CD8-positive, alpha-beta memory T cell (primary cell): ENCODE measurements at regions not wholly inside any gene's neighbourhood (a gene's known extent, or its start where the extent isn't known, plus 50 kb on each side); places are given as distances from the start of the nearest gene placed in this dataset.
"Not testable (repeated sequence)": the region's sequence is repeated elsewhere in the genome, so short reads cannot be mapped to it uniquely, and the experiment has no call there.

Source experiments
- CTCF ChIA-PET: fragments of 350-600 bp; sonication (Branson Sonifier 250); formaldehyde crosslinking; loops from one replicate; lab custom pipeline; 2021; ENCODE audit warnings: antibody characterized with exemption; lab: Charles Lee
- POLR2A ChIA-PET: fragments of 350-600 bp; sonication (Branson Sonifier 250); formaldehyde crosslinking; loops from one replicate; lab custom pipeline; 2021; ENCODE audit warnings: antibody characterized with exemption; lab: Charles Lee
- DNase-seq, 5 donors: peaks; one replicate each; pipeline versions ENCODE4 v3.0.0 to v3.0.0-alpha.2; 2020 to 2022; ENCODE audit warnings: mixed read lengths in 1 of 5
- H3K27ac ChIP-seq: one replicate; pipeline ENCODE4 v1.7.0; 2013; ENCODE audit warnings: low read depth, mild to moderate bottlenecking, low read length, moderate library complexity
- H3K27me3 ChIP-seq: 2 replicates; pipeline ENCODE4 v1.7.0; 2013; ENCODE audit warnings: low read length, mild to moderate bottlenecking; ENCODE audit not compliant: insufficient read depth, poor library complexity, severe bottlenecking
- H3K36me3 ChIP-seq: 2 replicates; pipeline ENCODE4 v1.7.0; 2013; ENCODE audit warnings: mild to moderate bottlenecking, low read length, moderate library complexity; ENCODE audit not compliant: insufficient read depth
- H3K4me1 ChIP-seq: 2 replicates; pipeline ENCODE4 v1.7.0; 2013; ENCODE audit warnings: mild to moderate bottlenecking, low read length, moderate library complexity; ENCODE audit not compliant: insufficient read depth
- H3K4me3 ChIP-seq: 2 replicates; pipeline ENCODE4 v1.7.0; 2013; ENCODE audit warnings: mild to moderate bottlenecking, low read length
- H3K9me3 ChIP-seq: 2 replicates; pipeline ENCODE4 v1.7.0; 2013; ENCODE audit warnings: mild to moderate bottlenecking, low read length
- H3K27ac Mint-ChIP-seq, 8 donors: one replicate each; pipeline ENCODE4 v1.8.0; 2020 to 2021; ENCODE audit warnings: mixed read lengths in 8 of 8, mild to moderate bottlenecking in 6 of 8, inconsistent platforms in 3 of 8, moderate library complexity in 3 of 8
- H3K27me3 Mint-ChIP-seq, 2 donors: one replicate each; pipeline ENCODE4 v1.8.0; 2020 to 2021; ENCODE audit warnings: mixed read lengths in 2 of 2, mild to moderate bottlenecking in 1 of 2, moderate library complexity in 1 of 2
- H3K36me3 Mint-ChIP-seq, 3 donors: one replicate each; pipeline ENCODE4 v1.8.0; 2020 to 2021; ENCODE audit warnings: mixed read lengths in 3 of 3, inconsistent platforms in 1 of 3, mild to moderate bottlenecking in 1 of 3
- H3K4me1 Mint-ChIP-seq, 3 donors: one replicate each; pipeline ENCODE4 v1.8.0; 2020 to 2021; ENCODE audit warnings: mixed read lengths in 3 of 3, inconsistent platforms in 1 of 3, mild to moderate bottlenecking in 1 of 3
- H3K4me3 Mint-ChIP-seq, 7 donors: one replicate each; pipeline ENCODE4 v1.8.0; 2020 to 2021; ENCODE audit warnings: mixed read lengths in 7 of 7, mild to moderate bottlenecking in 6 of 7, moderate library complexity in 4 of 7, inconsistent platforms in 2 of 7
- H3K9me3 Mint-ChIP-seq, 5 donors: one replicate each; pipeline ENCODE4 v1.8.0; 2020 to 2022; ENCODE audit warnings: mixed read lengths in 5 of 5, mild to moderate bottlenecking in 3 of 5, moderate library complexity in 2 of 5, inconsistent platforms in 1 of 5

DNA sequence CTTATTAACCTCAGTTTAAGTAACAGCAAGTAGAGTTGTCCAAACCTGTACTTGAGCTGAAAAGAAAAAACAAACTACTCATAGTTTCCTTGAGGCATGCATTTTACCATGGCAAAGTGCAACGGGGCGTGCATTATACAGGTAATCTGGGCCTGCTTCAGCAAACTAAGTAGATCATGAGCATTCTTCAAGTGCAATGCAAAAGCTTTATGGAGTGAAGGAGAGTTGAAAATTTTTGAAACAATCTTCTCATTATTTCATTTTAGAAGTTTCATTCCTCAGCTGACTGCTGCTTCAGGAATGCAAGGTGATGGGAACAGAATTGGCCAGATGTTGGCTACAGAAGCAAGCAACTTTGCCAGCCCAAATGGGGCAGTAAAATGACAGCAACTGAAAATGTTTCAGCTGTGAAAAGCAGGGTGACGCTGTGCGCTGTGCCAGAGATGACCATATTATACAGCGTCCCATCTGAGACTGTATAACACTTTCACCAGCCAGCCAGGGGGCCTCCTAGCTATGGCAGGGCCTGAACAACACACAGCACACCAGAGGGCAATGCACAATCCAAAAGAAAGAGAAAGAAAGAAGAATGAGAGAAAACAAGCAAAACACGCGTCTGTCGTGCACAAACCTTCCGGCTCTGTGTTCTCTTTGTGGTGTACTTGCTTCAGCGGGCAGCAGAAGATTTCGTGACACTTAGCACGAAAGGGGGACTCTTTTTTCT lies 145.5 kb upstream of the FGF13 start:
- no peaks in the 10 kb centered on the region for H3K36me3 Mint-ChIP-seq
- no peaks in the 10 kb centered on the region for H3K9me3 Mint-ChIP-seq
- no peaks in the 10 kb centered on the region for H3K27me3 ChIP-seq
- H3K27ac Mint-ChIP-seq: no peak overlapping the region
- no peak overlapping the region for H3K4me3 Mint-ChIP-seq
- H3K4me1 ChIP-seq: no peaks in the 10 kb centered on the region
- H3K4me1 Mint-ChIP-seq: no peaks in the 10 kb centered on the region
- H3K27ac ChIP-seq: no peak overlapping the region
- no peak overlapping the region for H3K4me3 ChIP-seq
- no peaks in the 10 kb centered on the region for H3K36me3 ChIP-seq
- ChIA-PET CTCF (no interaction called here), POLR2A (no interaction called here)
- H3K27me3 Mint-ChIP-seq: peaks cover 0 to 2% of the 10 kb centered on the region in 2 donors
- no peaks in the 10 kb centered on the region for H3K9me3 ChIP-seq
- no peak for DNase-seq

DNA sequence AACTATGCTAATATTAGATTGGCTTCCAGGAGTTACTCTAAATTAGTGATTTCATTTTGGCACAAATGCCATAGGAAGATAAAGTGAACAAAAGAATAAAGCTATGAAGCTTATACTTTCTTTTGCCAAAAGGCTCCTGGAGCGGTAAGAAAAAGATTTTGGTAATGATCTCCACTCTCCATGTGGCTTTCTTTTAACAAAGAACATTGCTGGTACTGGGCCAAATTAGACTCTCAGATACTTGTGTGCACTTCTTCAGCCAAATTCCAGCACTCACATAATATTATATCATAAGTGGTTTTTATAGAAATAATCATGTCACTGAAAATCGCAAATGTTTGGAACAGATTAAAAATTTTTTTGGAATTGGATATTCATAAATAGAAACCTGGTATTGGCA lies 142.4 kb upstream of the FGF13 start:
- POLR2A ChIA-PET: no interaction called here
- H3K36me3 ChIP-seq: no peaks in the 10 kb centered on the region
- Mint-ChIP-seq H3K4me3 (no peak overlapping the region), H3K27me3 (peaks cover 0 to 2% of the 10 kb centered on the region in 2 donors), H3K27ac (peak overlapping the region in 1 of 8 donors; percentile 14), H3K9me3 (no peaks in the 10 kb centered on the region), H3K4me1 (no peaks in the 10 kb centered on the region), H3K36me3 (no peaks in the 10 kb centered on the region)
- no peaks in the 10 kb centered on the region for H3K4me1 ChIP-seq
- no peak for DNase-seq
- no peak overlapping the region for H3K4me3 ChIP-seq
- CTCF ChIA-PET: no interaction called here
- H3K9me3 ChIP-seq: no peaks in the 10 kb centered on the region
- H3K27ac ChIP-seq: no peak overlapping the region
- no peaks in the 10 kb centered on the region for H3K27me3 ChIP-seq

- no peak overlapping the region for H3K4me3 Mint-ChIP-seq
- DNase-seq: no peak
- H3K27ac ChIP-seq: no peak overlapping the region
- H3K27ac Mint-ChIP-seq: no peak overlapping the region
- no peaks in the 10 kb centered on the region for H3K36me3 ChIP-seq
- no peaks in the 10 kb centered on the region for H3K36me3 Mint-ChIP-seq
- ChIA-PET CTCF (no interaction called here), POLR2A (no interaction called here)
- H3K4me3 ChIP-seq: no peak overlapping the region
- no peaks in the 10 kb centered on the region for H3K27me3 ChIP-seq
- no peaks in the 10 kb centered on the region for H3K9me3 Mint-ChIP-seq
- no peaks in the 10 kb centered on the region for H3K4me1 Mint-ChIP-seq
- no peaks in the 10 kb centered on the region for H3K4me1 ChIP-seq
- H3K9me3 ChIP-seq: no peaks in the 10 kb centered on the region
- H3K27me3 Mint-ChIP-seq: no peaks in the 10 kb centered on the region
These were observed 138.0 kb upstream of the FGF13 start for GRCh38 chrX:138849521-138849920.

GRCh38 chrX:138847930-138848329 lies 136.4 kb upstream of the FGF13 start:
- Histone ChIP-seq H3K36me3 (no peaks in the 10 kb centered on the region), H3K27me3 (no peaks in the 10 kb centered on the region), H3K27ac (no peak overlapping the region), H3K9me3 (no peaks in the 10 kb centered on the region), H3K4me3 (no peak overlapping the region), H3K4me1 (no peaks in the 10 kb centered on the region)
- H3K27ac Mint-ChIP-seq: no peak overlapping the region
- no peaks in the 10 kb centered on the region for H3K9me3 Mint-ChIP-seq
- H3K36me3 Mint-ChIP-seq: no peaks in the 10 kb centered on the region
- no peaks in the 10 kb centered on the region for H3K27me3 Mint-ChIP-seq
- POLR2A ChIA-PET: no interaction called here
- CTCF ChIA-PET: no interaction called here
- no peaks in the 10 kb centered on the region for H3K4me1 Mint-ChIP-seq
- DNase-seq: no peak
- no peak overlapping the region for H3K4me3 Mint-ChIP-seq

- H3K27me3 ChIP-seq: no peaks in the 10 kb centered on the region
- H3K9me3 Mint-ChIP-seq: no peaks in the 10 kb centered on the region
- CTCF ChIA-PET: no interaction called here
- no peaks in the 10 kb centered on the region for H3K4me1 Mint-ChIP-seq
- H3K27ac ChIP-seq: no peak overlapping the region
- DNase-seq: no peak
- peaks cover 0 to 3% of the 10 kb centered on the region in 2 donors for H3K27me3 Mint-ChIP-seq
- no peaks in the 10 kb centered on the region for H3K4me1 ChIP-seq
- H3K4me3 Mint-ChIP-seq: no peak overlapping the region
- H3K4me3 ChIP-seq: no peak overlapping the region
- no peaks in the 10 kb centered on the region for H3K9me3 ChIP-seq
- H3K36me3 ChIP-seq: no peaks in the 10 kb centered on the region
- no peaks in the 10 kb centered on the region for H3K36me3 Mint-ChIP-seq
- POLR2A ChIA-PET: no interaction called here
- no peak overlapping the region for H3K27ac Mint-ChIP-seq
These were observed 134.3 kb upstream of the FGF13 start for GRCh38 chrX:138845786-138846185.

GRCh38 chrX:138807400-138807799 lies 95.9 kb upstream of the FGF13 start:
- H3K4me1 Mint-ChIP-seq: not testable (repeated sequence)

GRCh38 chrX:138794246-138794645 lies 82.7 kb upstream of the FGF13 start:
- Histone ChIP-seq H3K27me3 (no peaks in the 10 kb centered on the region), H3K27ac (no peak overlapping the region), H3K36me3 (no peaks in the 10 kb centered on the region), H3K4me3 (no peak overlapping the region), H3K9me3 (no peaks in the 10 kb centered on the region), H3K4me1 (no peaks in the 10 kb centered on the region)
- DNase-seq: no peak
- H3K4me1 Mint-ChIP-seq: no peaks in the 10 kb centered on the region
- CTCF ChIA-PET: no interaction called here
- POLR2A ChIA-PET: no interaction called here
- no peak overlapping the region for H3K4me3 Mint-ChIP-seq
- peaks cover 0 to 4% (median 0%) of the 10 kb centered on the region in 5 donors for H3K9me3 Mint-ChIP-seq
- H3K27ac Mint-ChIP-seq: no peak overlapping the region
- H3K27me3 Mint-ChIP-seq: peaks cover 0 to 2% of the 10 kb centered on the region in 2 donors
- no peaks in the 10 kb centered on the region for H3K36me3 Mint-ChIP-seq

More at GRCh38 chrX:138807400-138807799, 95.9 kb upstream of the FGF13 start:
- H3K27ac ChIP-seq, H3K27me3 Mint-ChIP-seq, H3K9me3 ChIP-seq, H3K27ac Mint-ChIP-seq, H3K9me3 Mint-ChIP-seq, CTCF ChIA-PET, H3K4me3 Mint-ChIP-seq, H3K36me3 Mint-ChIP-seq, DNase-seq, POLR2A ChIA-PET, H3K27me3 ChIP-seq, H3K36me3 ChIP-seq, H3K4me3 ChIP-seq, H3K4me1 ChIP-seq: not testable (repeated sequence)

DNA sequence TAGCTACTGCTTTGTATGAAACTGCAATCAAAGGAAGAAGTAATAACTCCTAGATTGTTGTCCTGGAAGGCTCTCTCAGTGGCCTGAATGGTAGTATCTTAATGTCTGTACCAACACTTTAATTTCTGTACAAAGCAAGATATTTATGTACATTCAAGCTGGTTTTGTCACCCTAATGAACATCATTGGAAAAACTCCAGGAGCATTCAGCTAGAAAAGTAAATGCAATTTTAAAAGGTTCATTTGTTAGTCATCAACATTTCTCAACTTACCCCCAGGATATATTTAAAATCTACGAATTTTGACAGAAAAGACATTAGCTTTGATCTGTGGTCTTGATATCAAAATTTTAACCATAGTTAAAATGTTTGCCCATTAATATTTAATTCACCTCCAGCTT lies 80.0 kb upstream of the FGF13 start:
- peaks cover 0 to 2% of the 10 kb centered on the region in 2 donors for H3K27me3 Mint-ChIP-seq

More for the DNA sequence above, 80.0 kb upstream of the FGF13 start:
- no peaks in the 10 kb centered on the region for H3K36me3 ChIP-seq
- Mint-ChIP-seq H3K36me3 (no peaks in the 10 kb centered on the region), H3K4me1 (no peaks in the 10 kb centered on the region), H3K9me3 (peaks cover 0 to 4% (median 0%) of the 10 kb centered on the region in 5 donors), H3K4me3 (no peak overlapping the region), H3K27ac (no peak overlapping the region)
- no peaks in the 10 kb centered on the region for H3K27me3 ChIP-seq
- no peak overlapping the region for H3K4me3 ChIP-seq
- POLR2A ChIA-PET: no interaction called here
- H3K27ac ChIP-seq: no peak overlapping the region
- H3K9me3 ChIP-seq: no peaks in the 10 kb centered on the region
- DNase-seq: no peak
- H3K4me1 ChIP-seq: no peaks in the 10 kb centered on the region
- CTCF ChIA-PET: no interaction called here
